ENCODE measurements at regions not wholly inside any gene's neighbourhood (a gene's known extent, or its start where the extent isn't known, plus 50 kb on each side); places are given as distances from the start of the nearest gene placed in this dataset.

- intact Hi-C loops (cut with DNase I) = no loop called here
- H3K4me1 ChIP-seq (replicated peaks in 1 of 2) = no peaks in the 10 kb centered on the region
- no peak overlapping the region for H3K27ac ChIP-seq
- H3K27me3 ChIP-seq = no peaks in the 10 kb centered on the region
- TF ChIP-seq POLR2A (IDR thresholded peaks at IDR 0.05) (no peak), CTCF (IDR thresholded peaks at IDR 0.05) (no peak)
- 33 to 50% (median 38%) methylated on average over 1 of the region's 1 CpG for WGBS, 4 donors
- H3K9me3 ChIP-seq (replicated peaks in 1 of 3) = no peaks in the 10 kb centered on the region
- H3K36me3 ChIP-seq (replicated peaks in 1 of 2) = no peaks in the 10 kb centered on the region
- no peak for DNase-seq
- no peak overlapping the region for H3K4me3 ChIP-seq
Observed at GRCh38 chr15:46808834-46809233, 908.5 kb upstream of the SEMA6D start.

- no peak overlapping the region for H3K4me3 ChIP-seq
- intact Hi-C loops (cut with DNase I) = no loop called here
- H3K36me3 ChIP-seq (replicated peaks in 1 of 2) = no peaks in the 10 kb centered on the region
- WGBS, 4 donors = 69 to 83% (median 82%) methylated on average over 4 of the region's 4 CpGs
- no peaks in the 10 kb centered on the region for H3K4me1 ChIP-seq (replicated peaks in 1 of 2)
- H3K27me3 ChIP-seq = no peaks in the 10 kb centered on the region
- no peaks in the 10 kb centered on the region for H3K9me3 ChIP-seq (replicated peaks in 1 of 3)
- H3K27ac ChIP-seq = no peak overlapping the region
- TF ChIP-seq POLR2A (IDR thresholded peaks at IDR 0.05) (no peak), CTCF (IDR thresholded peaks at IDR 0.05) (no peak)
- DNase-seq = no peak
Observed at GRCh38 chr15:46815240-46815639, 902.1 kb upstream of the SEMA6D start.

- WGBS, 4 donors = 56 to 77% (median 67%) methylated on average over 1 of the region's 1 CpG
- no peaks in the 10 kb centered on the region for H3K4me1 ChIP-seq (replicated peaks in 1 of 2)
- TF ChIP-seq POLR2A (IDR thresholded peaks at IDR 0.05) = no peak
- no peaks in the 10 kb centered on the region for H3K9me3 ChIP-seq (replicated peaks in 1 of 3)
- H3K27ac ChIP-seq = no peak overlapping the region
- no peaks in the 10 kb centered on the region for H3K36me3 ChIP-seq (replicated peaks in 1 of 2)
- no peaks in the 10 kb centered on the region for H3K27me3 ChIP-seq
- no peak overlapping the region for H3K4me3 ChIP-seq
- intact Hi-C loops (cut with DNase I) = no loop called here
- DNase-seq = peak in 6 of 7 donors; percentile 16 to 55 (median 22)
Observed at GRCh38 chr15:46815765-46816164, 901.5 kb upstream of the SEMA6D start.

- Histone ChIP-seq H3K27me3 (no peaks in the 10 kb centered on the region), H3K9me3 (replicated peaks in 1 of 3) (no peaks in the 10 kb centered on the region), H3K36me3 (replicated peaks in 1 of 2) (no peaks in the 10 kb centered on the region), H3K4me1 (replicated peaks in 1 of 2) (no peaks in the 10 kb centered on the region), H3K27ac (no peak overlapping the region), H3K4me3 (no peak overlapping the region)
- no peak for DNase-seq
- WGBS, 4 donors = 56 to 67% (median 63%) methylated on average over 1 of the region's 1 CpG
- TF ChIP-seq POLR2A (IDR thresholded peaks at IDR 0.05) (no peak), CTCF (IDR thresholded peaks at IDR 0.05) (no peak)
- intact Hi-C loops (cut with DNase I) = no loop called here
Observed at GRCh38 chr15:46848704-46849103, 868.6 kb upstream of the SEMA6D start.

- no peaks in the 10 kb centered on the region for H3K27me3 ChIP-seq
- intact Hi-C loops (cut with DNase I) = no loop called here
- DNase-seq = no peak
- H3K4me1 ChIP-seq (replicated peaks in 1 of 2) = no peaks in the 10 kb centered on the region
- H3K36me3 ChIP-seq (replicated peaks in 1 of 2) = no peaks in the 10 kb centered on the region
- H3K4me3 ChIP-seq = no peak overlapping the region
- TF ChIP-seq POLR2A (IDR thresholded peaks at IDR 0.05) = no peak
- no peak for TF ChIP-seq CTCF (IDR thresholded peaks at IDR 0.05)
- H3K9me3 ChIP-seq (replicated peaks in 1 of 3) = no peaks in the 10 kb centered on the region
- WGBS, 4 donors = 27 to 39% (median 36%) methylated on average over 2 of the region's 2 CpGs
- no peak overlapping the region for H3K27ac ChIP-seq
Observed at GRCh38 chr15:46853600-46853999, 863.7 kb upstream of the SEMA6D start.

All from adrenal gland (tissue), 9 donors.